ENCODE measurements at regions not wholly inside any gene's neighbourhood (a gene's known extent, or its start where the extent isn't known, plus 50 kb on each side); places are given as distances from the start of the nearest gene placed in this dataset.

GRCh38 chr22:22833059-22833458 is 54.6 kb upstream of the IGLL5 start:
- no peak for TF ChIP-seq POLR2A (IDR thresholded peaks at IDR 0.05; ENCODE audit: low read length)
- TF ChIP-seq GATA1 (IDR thresholded peaks at IDR 0.05; ENCODE audit: low read depth, low read length), result no peak
